Fibroblast of mammary gland (primary cell): ENCODE measurements at regions not wholly inside any gene's neighbourhood (a gene's known extent, or its start where the extent isn't known, plus 50 kb on each side); places are given as distances from the start of the nearest gene placed in this dataset.

Experiments used
- DNase-seq: peaks from one replicate; pipeline ENCODE4 v3.0.0-alpha.2; 2010; ENCODE audit warnings: low read depth
- H3K4me3 ChIP-seq: 2 replicates; pipeline ENCODE4 v1.5.1; 2011; ENCODE audit warnings: low read depth, mild to moderate bottlenecking, low read length, moderate library complexity; ENCODE audit not compliant: control insufficient read depth
- TF ChIP-seq, protein P1 (sequence below): conservative IDR thresholded peaks from 2 replicates; pipeline ENCODE4 v1.5.1; 2011; ENCODE audit warnings: low read depth, low read length, inconsistent platforms; ENCODE audit not compliant: control insufficient read depth, insufficient read depth

DNA sequence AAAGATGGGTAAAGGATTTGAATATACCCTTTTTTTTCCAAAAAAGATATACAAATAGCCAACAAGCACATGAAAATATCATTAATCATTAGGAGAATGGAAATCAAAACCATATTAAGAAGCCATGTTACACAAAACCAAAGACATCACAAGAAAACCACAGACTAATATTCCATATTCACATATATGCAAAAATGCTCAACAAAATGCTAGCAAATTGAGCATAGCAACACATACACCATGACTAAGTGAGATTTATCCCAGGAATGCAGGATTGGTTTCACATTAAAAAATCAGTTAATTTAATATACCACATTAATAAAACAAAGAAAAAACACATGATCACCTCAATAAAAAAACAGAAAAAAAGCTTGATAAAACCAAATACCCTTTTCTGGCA is 84.7 kb upstream of the LMNTD1 start:
- TF ChIP-seq, protein P1, sequence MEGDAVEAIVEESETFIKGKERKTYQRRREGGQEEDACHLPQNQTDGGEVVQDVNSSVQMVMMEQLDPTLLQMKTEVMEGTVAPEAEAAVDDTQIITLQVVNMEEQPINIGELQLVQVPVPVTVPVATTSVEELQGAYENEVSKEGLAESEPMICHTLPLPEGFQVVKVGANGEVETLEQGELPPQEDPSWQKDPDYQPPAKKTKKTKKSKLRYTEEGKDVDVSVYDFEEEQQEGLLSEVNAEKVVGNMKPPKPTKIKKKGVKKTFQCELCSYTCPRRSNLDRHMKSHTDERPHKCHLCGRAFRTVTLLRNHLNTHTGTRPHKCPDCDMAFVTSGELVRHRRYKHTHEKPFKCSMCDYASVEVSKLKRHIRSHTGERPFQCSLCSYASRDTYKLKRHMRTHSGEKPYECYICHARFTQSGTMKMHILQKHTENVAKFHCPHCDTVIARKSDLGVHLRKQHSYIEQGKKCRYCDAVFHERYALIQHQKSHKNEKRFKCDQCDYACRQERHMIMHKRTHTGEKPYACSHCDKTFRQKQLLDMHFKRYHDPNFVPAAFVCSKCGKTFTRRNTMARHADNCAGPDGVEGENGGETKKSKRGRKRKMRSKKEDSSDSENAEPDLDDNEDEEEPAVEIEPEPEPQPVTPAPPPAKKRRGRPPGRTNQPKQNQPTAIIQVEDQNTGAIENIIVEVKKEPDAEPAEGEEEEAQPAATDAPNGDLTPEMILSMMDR = no peak
- no peak for DNase-seq
- no peak overlapping the region for H3K4me3 ChIP-seq

DNA sequence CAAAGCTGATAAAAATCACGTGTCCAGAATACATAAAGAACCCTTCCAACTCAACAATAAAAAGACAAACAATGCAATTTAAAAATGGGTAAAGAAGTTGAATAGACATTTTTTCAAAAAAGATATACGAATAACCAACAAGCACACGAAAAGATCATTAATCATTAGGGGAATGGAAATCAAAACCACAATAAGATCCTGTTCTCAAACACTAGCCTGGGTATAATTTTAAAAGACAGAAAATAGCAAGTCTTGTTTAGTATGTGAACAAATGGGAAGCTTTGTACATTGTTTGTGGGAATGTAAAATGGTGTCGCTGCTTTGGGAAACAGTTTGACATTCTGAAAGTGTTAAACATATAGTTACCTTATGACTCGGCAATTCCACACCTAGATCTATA is 86.3 kb upstream of the LMNTD1 start:
- TF ChIP-seq, protein P1 = no peak
- DNase-seq = no peak
- no peak overlapping the region for H3K4me3 ChIP-seq

DNA sequence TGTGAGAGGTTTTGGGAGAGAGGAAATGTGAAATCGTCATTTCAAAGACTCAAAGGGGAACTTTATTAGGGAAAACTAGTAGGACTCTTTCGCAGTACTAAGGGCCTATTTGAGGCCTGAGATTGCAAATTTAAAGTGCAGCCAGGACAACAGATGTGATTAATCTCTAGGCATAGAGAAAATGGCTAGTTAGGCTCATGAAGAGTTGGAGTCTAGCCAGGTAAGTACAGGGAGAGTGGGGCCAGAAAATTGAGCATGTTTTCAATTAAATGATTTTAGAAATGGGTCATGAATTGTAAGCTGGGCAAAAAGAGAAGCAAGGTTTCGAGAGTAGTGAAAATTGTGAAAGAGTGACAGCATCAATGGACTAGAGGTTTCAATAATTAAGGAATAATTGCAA is 91.9 kb upstream of the LMNTD1 start:
- peak; percentile 67 for DNase-seq
- no peak overlapping the region for H3K4me3 ChIP-seq
- TF ChIP-seq, protein P1 = no peak

DNA sequence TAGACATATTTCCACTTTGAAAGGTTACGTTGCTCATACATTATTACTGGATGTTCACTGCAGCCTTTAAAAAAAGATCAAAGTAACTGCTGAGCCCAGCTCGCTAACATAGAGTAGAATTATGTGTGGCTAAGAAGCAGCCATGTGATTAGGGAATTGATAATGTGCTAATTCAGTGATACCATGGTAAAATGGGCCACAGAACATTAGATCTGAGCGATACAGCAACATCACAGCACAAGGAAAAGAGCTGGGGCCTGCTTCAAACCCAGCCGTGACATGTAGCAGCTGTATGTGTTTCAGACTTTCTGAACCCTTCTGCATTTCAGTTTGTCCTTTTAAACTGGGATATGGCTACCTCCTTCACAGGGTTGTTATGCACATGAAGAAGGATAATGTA is 92.3 kb upstream of the LMNTD1 start:
- no peak for DNase-seq
- H3K4me3 ChIP-seq = no peak overlapping the region
- TF ChIP-seq, protein P1 = no peak

DNA sequence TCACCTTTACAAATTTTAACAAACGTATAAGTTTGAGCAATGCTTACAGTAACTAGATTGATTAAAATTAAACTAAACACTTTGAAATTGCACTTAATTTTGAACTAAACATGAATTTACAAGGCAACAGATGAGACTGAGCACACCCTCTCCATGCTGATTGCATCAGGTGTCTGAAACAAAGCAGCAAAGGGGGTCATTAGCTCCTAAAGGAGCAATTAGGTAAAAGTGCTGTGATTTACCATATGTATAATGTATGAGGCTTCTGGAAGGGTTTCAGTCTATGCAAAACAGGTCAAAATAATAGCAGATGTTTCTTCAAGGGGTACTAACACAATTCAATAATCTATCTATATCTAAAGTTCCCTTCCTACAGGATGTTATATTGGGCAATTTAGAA is 98.8 kb upstream of the LMNTD1 start:
- H3K4me3 ChIP-seq = no peak overlapping the region
- TF ChIP-seq, protein P1 = no peak
- no peak for DNase-seq

DNA sequence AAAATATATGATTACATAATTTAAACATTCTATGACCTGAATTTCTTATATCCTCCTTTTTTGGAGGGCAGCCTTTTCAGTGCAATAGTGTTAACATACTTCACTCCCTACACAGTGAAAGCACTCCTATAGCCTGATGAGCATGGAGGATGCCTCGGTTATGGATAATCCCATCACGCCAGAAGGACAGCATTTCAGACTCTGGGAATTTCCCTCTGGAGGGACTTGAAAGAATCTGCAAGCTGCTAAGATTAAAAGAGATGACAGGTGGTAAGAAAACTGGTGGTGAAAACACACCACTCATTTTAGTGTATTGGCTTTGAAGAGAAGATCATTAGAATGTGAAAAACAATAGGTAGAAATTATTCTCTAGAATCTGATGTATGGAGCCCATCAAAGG is 99.3 kb upstream of the LMNTD1 start:
- H3K4me3 ChIP-seq = no peak overlapping the region
- TF ChIP-seq, protein P1 = no peak
- no peak for DNase-seq

DNA sequence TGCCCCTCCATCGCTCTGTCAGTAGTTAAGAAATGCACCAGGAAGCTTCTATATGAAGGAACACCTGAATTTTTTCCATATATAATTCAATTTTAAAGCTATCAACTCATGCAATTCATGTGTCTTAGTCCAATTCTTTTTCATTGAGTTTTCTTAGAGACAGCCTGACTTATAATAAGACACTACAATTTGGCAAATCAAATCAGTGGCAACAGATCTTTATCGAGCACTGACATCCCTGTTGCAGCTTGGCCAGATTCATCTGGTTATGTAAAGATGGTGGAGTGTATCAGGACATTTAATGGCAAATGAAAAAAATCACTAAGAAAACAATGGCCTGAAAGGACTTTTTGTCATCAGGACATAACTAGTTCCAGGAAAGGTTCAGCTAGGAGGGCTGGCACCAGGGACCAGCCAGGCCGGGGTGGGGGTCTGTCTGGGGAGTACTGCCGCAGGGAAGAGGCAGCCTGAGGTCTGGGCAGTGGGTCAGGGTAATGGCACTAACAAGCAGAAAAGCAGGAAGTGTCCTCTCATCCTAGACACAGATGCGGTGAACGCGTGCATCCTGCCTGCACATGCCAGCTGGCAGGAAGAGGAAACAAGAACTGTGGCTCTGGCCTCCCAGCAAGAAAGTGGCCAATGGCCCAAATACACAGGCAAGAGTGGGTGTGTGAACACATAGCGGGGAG is 100.5 kb upstream of the LMNTD1 start:
- no peak overlapping the region for H3K4me3 ChIP-seq
- DNase-seq = no peak

More for the DNA sequence above, 100.5 kb upstream of the LMNTD1 start:
- TF ChIP-seq, protein P1 = no peak
